IPS DF 6.9 (cell line): ENCODE measurements at regions not wholly inside any gene's neighbourhood (a gene's known extent, or its start where the extent isn't known, plus 50 kb on each side); places are given as distances from the start of the nearest gene placed in this dataset.

Experiments used
- DNase-seq: peaks from one replicate; pipeline ENCODE4 v3.0.0-alpha.2; 2013; ENCODE audit warnings: low read depth, low spot score
- H3K27ac ChIP-seq: one replicate; pipeline ENCODE4 v1.5.1; 2013; ENCODE audit warnings: low read length, control low read depth
- H3K27me3 ChIP-seq: 2 replicates; pipeline ENCODE4 v1.6.1; 2013; ENCODE audit warnings: mild to moderate bottlenecking, low read length; ENCODE audit not compliant: control insufficient read depth, insufficient read depth
- H3K36me3 ChIP-seq: 2 replicates; pipeline ENCODE4 v1.6.1; 2013; ENCODE audit warnings: low read length; ENCODE audit not compliant: control insufficient read depth, insufficient read depth
- H3K4me1 ChIP-seq: 2 replicates; pipeline ENCODE4 v1.6.1; 2013; ENCODE audit warnings: low read length; ENCODE audit not compliant: control insufficient read depth, insufficient read depth
- H3K4me3 ChIP-seq: 2 replicates; pipeline ENCODE4 v1.5.1; 2013; ENCODE audit warnings: mild to moderate bottlenecking, low read length
- H3K9me3 ChIP-seq: 2 replicates; pipeline ENCODE4 v1.6.1; 2013; ENCODE audit warnings: low read length, inconsistent platforms; ENCODE audit not compliant: control insufficient read depth, insufficient read depth
- WGBS: extraction: QIAGEN DNeasy Blood & Tissue Kit; methylation state at CpG from one replicate; pipeline ENCODE4 v1.1.7; 2013; ENCODE audit warnings: mixed read lengths, missing lambda C conversion rate; ENCODE audit not compliant: insufficient read length, insufficient coverage; 5-methylcytosine and 5-hydroxymethylcytosine counted together

DNA sequence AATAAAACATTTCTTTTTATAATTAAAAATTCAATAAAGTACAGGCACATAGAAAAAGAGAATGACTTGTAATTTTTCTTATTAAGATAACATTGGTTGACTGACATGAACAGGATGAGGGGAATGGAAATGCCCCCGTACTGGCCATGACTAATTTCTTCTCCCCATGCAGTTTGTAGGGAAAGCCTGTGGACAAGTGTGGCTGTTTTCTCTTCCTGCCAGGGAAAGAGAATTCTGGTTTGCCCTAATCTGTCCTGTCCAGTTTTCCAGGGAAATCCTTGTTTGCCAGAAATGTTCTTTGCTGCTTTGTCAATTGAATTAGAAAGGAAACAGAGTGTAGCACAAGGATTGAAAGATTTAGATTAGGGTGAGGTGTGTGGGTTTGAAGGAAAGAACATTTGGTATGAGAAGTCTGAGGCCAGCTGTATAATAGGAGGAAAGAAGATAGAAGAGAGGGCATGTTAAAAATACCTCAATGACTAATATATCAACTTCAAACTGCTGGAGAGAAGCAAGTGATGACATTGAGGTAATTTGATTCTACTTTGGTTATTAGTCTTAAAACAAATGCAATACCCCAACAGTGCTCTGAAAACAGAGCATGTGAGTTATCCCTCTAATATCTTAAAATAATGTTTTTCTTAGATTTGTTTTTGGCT lies 593.9 kb upstream of the ZNF804A start:
- H3K9me3 ChIP-seq, result no peaks in the 10 kb centered on the region
- H3K27me3 ChIP-seq, result no peaks in the 10 kb centered on the region
- H3K27ac ChIP-seq, result no peak overlapping the region
- WGBS, result no CpG with 5 or more reads among the region's 1 CpG
- no peak overlapping the region for H3K4me3 ChIP-seq
- no peaks in the 10 kb centered on the region for H3K36me3 ChIP-seq
- H3K4me1 ChIP-seq, result no peaks in the 10 kb centered on the region
- no peak for DNase-seq

DNA sequence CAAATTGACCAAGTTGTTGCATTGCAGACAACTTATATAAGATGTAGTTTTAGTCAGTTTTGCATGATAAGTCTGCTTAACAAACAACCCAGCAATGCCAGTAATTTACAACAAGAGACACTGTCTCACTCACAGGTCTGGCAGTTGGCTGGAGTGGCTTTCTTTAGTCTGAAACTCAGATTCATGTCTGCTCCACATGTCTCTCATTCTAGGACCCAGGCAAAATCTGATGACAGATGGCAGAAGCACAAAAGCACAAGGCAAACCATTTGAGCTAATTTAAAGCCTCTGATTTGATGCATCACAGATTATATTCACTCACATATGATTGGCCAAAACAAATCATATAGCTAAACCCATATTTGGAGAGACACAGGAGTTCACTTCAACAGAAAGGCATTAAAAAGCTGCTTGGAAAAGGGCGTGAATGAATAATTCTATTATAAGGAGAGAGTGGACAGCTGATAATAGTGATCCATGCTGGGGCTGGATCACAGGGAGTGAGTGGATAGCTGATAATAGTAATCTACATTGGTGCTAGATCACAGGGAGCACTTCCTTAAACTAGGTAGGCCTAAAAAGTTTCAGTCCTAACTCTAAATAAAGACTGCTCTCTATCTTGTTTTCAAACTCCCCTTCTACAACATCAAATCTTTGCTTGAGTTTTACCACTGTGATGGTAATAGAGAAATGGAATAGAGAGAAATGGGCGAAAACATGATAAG lies 593.2 kb upstream of the ZNF804A start:
- WGBS, result no CpG with 5 or more reads among the region's 2 CpGs
- H3K27me3 ChIP-seq, result no peaks in the 10 kb centered on the region
- DNase-seq, result no peak
- no peaks in the 10 kb centered on the region for H3K36me3 ChIP-seq
- H3K27ac ChIP-seq, result no peak overlapping the region
- H3K4me3 ChIP-seq, result no peak overlapping the region
- H3K4me1 ChIP-seq, result no peaks in the 10 kb centered on the region
- no peaks in the 10 kb centered on the region for H3K9me3 ChIP-seq

DNA sequence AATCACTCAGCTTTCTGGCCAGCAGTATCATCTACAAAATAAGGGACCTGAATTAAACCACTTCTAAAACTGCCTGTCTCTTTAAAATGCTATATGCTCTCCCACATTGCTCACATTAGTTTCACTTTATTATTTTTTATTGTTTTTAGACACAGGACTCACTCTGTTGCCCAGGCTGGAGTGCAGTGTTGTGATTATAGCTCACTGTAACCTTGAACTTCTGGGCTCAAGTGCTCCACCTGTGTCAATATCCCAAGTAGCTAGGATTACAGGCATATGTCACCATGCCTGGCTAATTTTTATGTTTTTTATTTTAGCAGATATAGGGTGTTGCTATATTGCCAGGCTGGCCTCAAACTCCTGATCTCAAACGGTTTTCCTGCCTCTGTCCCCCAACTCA lies 591.3 kb upstream of the ZNF804A start:
- no peak for DNase-seq
- Histone ChIP-seq H3K4me1 (no peaks in the 10 kb centered on the region), H3K27me3 (no peaks in the 10 kb centered on the region), H3K27ac (no peak overlapping the region), H3K36me3 (no peaks in the 10 kb centered on the region), H3K9me3 (no peaks in the 10 kb centered on the region), H3K4me3 (no peak overlapping the region)
- WGBS, result no CpG with 5 or more reads among the region's 1 CpG

- Histone ChIP-seq H3K9me3 (no peaks in the 10 kb centered on the region), H3K36me3 (no peaks in the 10 kb centered on the region), H3K27ac (no peak overlapping the region), H3K27me3 (no peaks in the 10 kb centered on the region), H3K4me1 (no peaks in the 10 kb centered on the region), H3K4me3 (no peak overlapping the region)
- WGBS, result no CpG with 5 or more reads among the region's 1 CpG
- DNase-seq, result no peak
Measured at GRCh38 chr2:184026961-184027360, 571.4 kb upstream of the ZNF804A start.

- H3K4me3 ChIP-seq, result no peak overlapping the region
- H3K27ac ChIP-seq, result no peak overlapping the region
- H3K27me3 ChIP-seq, result no peaks in the 10 kb centered on the region
- H3K9me3 ChIP-seq, result no peaks in the 10 kb centered on the region
- no peaks in the 10 kb centered on the region for H3K4me1 ChIP-seq
- no peaks in the 10 kb centered on the region for H3K36me3 ChIP-seq
- DNase-seq, result no peak
- WGBS, result no CpG with 5 or more reads among the region's 6 CpGs
Measured at GRCh38 chr2:184030245-184030644, 568.1 kb upstream of the ZNF804A start.

DNA sequence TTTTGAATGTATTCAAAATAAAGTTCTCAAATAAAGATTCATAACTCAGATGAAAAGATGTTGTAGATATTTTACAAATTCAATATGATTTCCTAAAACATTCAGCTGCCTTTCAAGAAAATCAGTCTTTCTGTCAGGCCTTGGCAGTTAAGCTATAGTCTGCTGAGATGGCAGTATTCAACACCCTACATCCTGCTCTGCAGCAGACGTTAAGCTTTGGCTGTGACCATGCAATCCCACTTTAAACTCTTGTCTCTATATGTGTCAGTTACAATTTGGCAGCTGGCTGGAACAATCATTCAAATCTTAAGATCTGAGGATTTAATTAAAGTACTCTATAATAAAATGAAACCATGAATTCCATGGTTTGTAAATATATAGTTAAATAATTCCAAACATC lies 567.3 kb upstream of the ZNF804A start:
- no peak overlapping the region for H3K27ac ChIP-seq
- no peaks in the 10 kb centered on the region for H3K4me1 ChIP-seq
- no peak for DNase-seq
- no peaks in the 10 kb centered on the region for H3K27me3 ChIP-seq
- H3K9me3 ChIP-seq, result no peaks in the 10 kb centered on the region
- H3K4me3 ChIP-seq, result no peak overlapping the region
- WGBS, result no CpG with 5 or more reads among the region's 1 CpG
- no peaks in the 10 kb centered on the region for H3K36me3 ChIP-seq

DNA sequence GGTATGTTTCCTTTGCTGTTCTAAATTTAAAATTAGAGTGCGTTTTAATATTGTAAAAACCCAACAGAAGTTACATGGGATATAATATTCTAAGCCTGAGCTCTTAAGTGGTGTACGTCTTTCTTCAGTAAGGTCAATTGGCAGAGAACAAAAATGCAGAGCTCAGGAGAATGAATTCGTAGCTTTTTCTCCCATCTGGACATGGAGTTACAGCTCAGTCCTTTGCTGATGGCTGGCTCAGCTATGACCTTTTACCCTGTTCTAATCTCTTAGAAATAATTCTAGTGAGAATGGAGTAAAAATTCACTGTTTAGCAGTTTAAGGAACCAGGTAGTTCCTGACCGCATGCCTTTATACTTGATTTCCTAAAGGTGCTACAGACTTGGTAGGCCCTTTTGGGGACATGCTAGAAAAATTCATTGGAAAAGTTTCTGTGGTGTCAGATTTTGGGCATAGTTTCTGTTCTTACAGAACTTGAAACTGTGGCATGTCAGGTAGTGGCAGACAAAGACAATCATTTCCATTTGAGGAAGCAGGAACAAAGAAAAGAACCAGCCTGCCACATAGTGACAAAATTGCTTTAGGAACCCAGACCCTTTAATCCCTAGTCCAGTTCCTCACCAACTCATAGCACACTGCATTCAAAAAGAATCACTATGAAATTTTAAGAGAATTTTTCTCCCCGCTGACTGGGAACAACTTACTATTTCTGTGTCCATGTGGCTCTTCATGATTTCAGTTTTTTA lies 566.8 kb upstream of the ZNF804A start:
- H3K36me3 ChIP-seq, result no peaks in the 10 kb centered on the region
- H3K4me1 ChIP-seq, result no peaks in the 10 kb centered on the region
- no peak overlapping the region for H3K27ac ChIP-seq
- WGBS, result no CpG with 5 or more reads among the region's 5 CpGs
- no peak overlapping the region for H3K4me3 ChIP-seq
- DNase-seq, result no peak
- H3K27me3 ChIP-seq, result no peaks in the 10 kb centered on the region
- no peaks in the 10 kb centered on the region for H3K9me3 ChIP-seq

GRCh38 chr2:184032983-184033382 lies 565.3 kb upstream of the ZNF804A start:
- no peaks in the 10 kb centered on the region for H3K36me3 ChIP-seq
- no peak for DNase-seq
- no peak overlapping the region for H3K4me3 ChIP-seq
- no peaks in the 10 kb centered on the region for H3K27me3 ChIP-seq
- no peaks in the 10 kb centered on the region for H3K9me3 ChIP-seq
- no CpG with 5 or more reads among the region's 4 CpGs for WGBS
- no peaks in the 10 kb centered on the region for H3K4me1 ChIP-seq
- no peak overlapping the region for H3K27ac ChIP-seq

DNA sequence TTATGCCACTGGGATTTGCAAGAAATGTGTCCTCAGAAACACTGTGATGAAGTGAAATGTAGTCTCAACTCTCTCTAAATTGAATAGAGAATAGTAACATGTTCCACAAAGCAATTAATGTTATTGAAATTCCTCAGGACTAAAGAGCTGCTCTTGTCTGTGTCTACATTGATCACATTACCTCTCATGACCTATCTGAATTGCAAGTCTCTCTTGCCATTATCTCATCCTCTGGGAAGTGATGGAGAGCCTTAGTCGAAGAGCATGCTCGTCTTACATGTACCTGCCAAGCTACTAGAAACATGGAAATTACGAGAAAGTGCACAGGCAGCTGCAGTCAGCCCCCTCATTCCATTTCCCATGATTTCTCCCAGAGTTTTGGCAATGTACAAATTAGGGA lies 561.1 kb upstream of the ZNF804A start:
- DNase-seq, result no peak
- Histone ChIP-seq H3K27ac (no peak overlapping the region), H3K4me3 (no peak overlapping the region), H3K36me3 (no peaks in the 10 kb centered on the region), H3K4me1 (no peaks in the 10 kb centered on the region), H3K9me3 (no peaks in the 10 kb centered on the region), H3K27me3 (no peaks in the 10 kb centered on the region)
- WGBS, result no CpG with 5 or more reads among the region's 3 CpGs

DNA sequence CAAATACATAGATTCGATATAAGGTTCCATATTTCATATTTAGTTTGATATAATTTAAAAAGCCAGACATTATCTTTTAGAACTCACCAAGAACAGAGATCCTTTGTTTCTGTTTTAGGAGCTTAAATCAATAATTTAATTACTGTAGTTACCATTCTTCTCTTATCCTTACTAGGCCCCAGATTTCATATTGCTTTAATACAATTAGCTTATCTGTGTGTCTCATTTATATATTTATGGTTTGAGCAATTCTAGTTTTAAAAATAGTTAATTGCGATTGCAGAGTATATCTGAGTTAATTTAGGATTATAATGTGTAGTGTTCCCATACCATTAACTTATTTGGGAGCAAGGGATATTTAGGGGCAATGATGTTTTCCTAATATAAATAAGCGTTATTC lies 558.8 kb upstream of the ZNF804A start:
- DNase-seq, result no peak

More for the DNA sequence above, 558.8 kb upstream of the ZNF804A start:
- Histone ChIP-seq H3K36me3 (no peaks in the 10 kb centered on the region), H3K4me1 (no peaks in the 10 kb centered on the region), H3K9me3 (no peaks in the 10 kb centered on the region), H3K27ac (no peak overlapping the region), H3K4me3 (no peak overlapping the region), H3K27me3 (no peaks in the 10 kb centered on the region)
- WGBS, result 100% methylated on average over 1 of the region's 3 CpGs
